Stimulated activated CD8-positive, alpha-beta memory T cell treated with anti-CD3 and anti-CD28 coated beads, Interleukin-4, amount 100 ng/mL, for 4 hours (primary cell): ENCODE measurements at regions not wholly inside any gene's neighbourhood (a gene's known extent, or its start where the extent isn't known, plus 50 kb on each side); places are given as distances from the start of the nearest gene placed in this dataset.

ENCODE experiments used
- DNase-seq, 2 donors: peaks; one replicate each; pipeline ENCODE4 v3.0.0-alpha.2; 2020; ENCODE audit warnings: low read depth in 2 of 2, low spot score in 1 of 2

DNA sequence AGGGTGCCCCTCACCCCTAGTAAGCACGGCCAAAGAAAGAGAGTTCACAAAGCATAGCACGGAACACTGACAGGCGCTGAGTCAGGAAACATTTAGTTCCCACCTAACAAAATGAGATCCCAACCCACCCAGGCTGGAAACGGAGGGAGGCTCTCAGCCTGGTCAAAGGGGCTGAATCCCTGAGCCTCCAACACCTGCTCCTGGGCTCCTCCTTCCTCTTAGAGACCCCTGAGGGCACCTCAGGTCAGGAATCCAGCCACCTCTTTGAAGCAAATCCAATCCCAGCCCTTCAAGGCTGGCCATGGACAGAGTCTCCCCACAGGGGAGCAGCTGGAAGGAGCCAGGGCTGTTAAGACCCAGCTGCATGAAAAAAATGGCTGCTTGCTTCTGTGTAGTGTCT, 154.4 kb upstream of the HES1 start:
- no peak for DNase-seq

- DNase-seq: no peak
Observed at GRCh38 chr3:193982258-193982659, 153.7 kb upstream of the HES1 start.

DNA sequence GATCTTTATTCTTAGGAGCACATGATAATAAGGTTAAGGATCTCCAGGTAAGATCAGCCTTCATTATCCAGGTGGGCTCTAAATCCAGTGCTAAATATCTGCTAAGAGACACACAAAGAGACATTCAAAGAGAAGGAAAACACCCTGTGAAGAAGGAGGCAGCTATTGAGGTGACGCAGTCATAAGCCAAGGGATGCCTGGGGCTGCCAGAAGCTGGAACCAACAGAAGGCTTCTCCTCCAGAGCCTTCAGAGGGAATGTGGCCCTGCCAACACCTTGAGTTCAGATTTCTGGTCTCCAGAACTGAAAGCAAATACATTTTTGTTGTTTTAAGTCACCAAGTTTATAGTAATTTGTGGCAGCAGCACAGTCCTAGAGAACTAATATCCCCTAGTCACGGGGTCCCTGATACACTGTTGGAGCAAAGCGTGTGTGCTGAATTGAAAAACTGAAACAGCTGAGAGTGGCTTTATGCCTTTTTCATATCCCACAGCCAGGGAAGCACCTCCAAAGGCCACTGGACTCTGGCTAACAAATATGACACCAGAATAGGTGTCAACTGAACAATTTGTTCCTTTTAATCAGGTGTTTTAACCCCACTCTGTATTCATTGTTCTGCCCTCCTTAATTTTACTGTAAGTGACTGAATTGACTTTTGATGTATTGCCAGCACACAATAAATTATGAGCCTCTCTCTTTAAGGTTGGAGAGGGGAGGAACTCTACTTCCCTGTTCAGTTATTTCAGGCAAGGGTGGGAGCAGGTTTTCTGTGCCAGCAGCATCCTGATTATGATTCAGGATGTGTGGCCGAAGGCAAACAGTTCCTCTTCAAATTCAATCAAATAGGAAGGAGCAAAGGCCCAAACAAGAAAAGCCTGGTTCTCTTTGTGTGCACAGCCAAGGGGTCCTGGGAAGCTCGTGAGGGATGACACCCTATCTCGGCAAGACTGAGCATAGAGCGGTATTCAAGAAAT, 151.8 kb upstream of the HES1 start:
- DNase-seq: no peak

DNA sequence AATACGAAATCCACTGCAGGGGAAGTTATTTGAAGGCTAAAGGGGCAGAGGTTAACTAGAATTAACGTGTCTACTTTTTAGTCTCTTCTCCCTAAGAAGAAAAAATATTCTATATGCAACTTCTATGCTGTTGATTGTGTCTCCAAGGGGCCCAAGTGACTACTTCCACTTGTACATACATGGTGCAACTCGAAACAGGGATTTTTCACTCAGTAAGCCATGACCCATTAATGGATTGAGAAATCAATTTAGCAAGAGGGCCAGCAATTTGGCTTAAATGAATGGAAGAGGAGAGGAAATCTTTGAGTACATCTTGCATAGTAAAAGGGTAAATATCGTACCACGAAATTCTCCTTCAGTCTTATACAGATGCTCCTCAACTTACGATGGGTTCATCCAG, 151.1 kb upstream of the HES1 start:
- no peak for DNase-seq

- no peak for DNase-seq
Observed at GRCh38 chr3:193987186-193987585, 148.8 kb upstream of the HES1 start.

GRCh38 chr3:193989186-193989585, 146.8 kb upstream of the HES1 start:
- no peak for DNase-seq

DNA sequence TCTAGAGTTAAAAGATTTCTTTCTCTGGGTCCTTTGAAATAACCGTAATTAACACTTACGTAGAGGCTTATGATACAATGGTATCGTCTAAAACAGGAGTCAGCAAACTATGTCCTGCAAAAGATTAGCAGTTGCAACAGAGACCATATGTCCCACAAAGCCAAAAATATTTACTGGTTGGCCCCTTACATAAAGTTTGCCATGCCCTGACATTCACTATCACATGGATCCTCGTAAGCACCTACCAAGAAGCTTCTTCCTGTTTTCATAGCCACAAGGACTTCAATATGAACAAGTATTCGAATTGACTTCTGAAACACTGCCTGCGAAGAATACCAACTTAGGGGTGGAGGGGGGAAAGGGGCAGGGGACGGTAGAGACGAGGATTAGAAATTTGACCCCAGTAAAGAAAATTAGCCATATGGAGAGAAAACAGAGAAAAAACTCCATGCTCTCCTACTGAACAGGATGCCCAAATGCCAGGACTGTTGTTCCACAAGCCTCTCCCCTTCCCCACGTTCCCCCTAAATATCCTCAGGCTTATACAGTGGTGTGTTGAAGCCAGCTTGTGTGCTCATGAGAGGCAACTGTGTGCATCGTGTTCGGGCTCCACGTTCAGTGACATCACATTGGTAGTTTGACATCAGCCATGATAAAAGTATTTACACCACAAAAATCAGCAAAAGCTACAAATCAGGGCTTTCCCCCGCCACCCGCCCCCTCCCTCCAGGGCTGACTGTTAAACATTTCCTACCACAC, 144.1 kb upstream of the HES1 start:
- no peak for DNase-seq

GRCh38 chr3:193992425-193993037, 143.4 kb upstream of the HES1 start:
- DNase-seq: no peak

GRCh38 chr3:193996221-193996620, 139.7 kb upstream of the HES1 start:
- DNase-seq: no peak

DNA sequence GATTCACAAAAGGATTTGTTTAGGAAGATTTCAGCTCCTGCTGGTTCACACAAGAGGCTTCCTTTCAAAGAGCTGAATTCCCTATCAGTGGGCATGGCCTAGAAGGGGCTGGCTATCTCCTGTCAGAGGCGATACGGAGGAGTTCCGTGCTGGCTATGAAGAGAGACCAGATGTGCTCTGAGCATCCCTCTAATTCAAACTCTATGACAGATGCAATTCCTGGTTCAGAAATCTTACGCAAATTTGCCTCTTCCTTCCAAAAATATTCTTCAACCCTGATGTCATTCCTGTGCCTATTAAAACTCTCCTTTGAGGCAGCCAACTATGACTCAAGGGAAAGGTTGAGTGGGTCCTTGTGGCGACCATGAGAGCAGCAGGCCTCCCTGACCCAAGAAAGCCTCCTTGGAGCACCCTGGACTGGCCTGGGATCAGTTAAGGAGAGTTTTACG, 139.3 kb upstream of the HES1 start:
- no peak for DNase-seq

- DNase-seq: no peak
Observed at GRCh38 chr3:193997228-193998122, 138.5 kb upstream of the HES1 start.

DNA sequence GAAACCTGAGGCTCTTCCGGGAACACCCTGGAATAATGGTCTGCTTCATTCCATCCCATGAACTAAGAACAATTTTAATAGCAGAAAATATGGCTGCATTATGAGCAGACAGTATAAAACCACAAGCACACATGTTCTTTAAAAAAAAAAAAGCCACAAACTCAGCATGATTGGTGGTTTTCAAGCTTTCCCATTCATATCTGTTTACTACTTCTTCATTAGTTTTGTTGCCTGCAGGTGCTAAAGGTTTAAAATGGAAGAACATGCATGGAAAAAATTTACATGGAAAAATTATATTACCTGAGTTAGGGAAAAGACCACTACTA, 137.9 kb upstream of the HES1 start:
- no peak for DNase-seq

DNA sequence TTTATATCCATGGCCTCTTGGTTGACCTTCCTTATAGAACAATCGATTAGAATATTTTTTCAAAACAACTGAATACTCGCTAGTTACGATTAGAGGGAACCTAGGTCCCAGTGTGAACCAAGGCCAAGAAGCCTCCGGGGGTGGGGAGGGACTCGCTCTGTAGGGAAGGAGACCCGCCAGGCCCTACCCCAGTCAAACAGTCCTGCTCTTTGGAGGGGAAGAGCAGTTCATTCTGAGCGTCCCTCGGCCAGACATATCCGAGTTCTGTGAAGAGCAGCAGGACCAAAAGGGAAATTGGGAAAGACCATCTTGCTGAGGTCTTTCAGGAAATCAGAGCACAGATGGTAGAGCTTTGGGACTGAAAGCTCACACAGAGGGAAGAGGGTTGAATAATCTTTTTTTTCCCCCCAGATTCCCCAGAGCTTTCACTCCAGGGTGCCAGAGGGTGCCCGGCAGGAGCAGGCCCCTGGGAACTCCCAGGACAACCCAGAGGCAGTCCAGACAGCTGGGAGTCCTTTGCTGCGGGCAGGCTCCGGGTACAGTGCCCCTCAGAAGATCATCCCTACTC, 137.2 kb upstream of the HES1 start:
- no peak for DNase-seq

GRCh38 chr3:194000100-194000499, 135.8 kb upstream of the HES1 start:
- no peak for DNase-seq

GRCh38 chr3:194000712-194001111, 135.2 kb upstream of the HES1 start:
- DNase-seq: no peak

GRCh38 chr3:194001728-194002459, 134.1 kb upstream of the HES1 start:
- DNase-seq: no peak

- no peak for DNase-seq
Observed at GRCh38 chr3:194003114-194004057, 132.6 kb upstream of the HES1 start.

GRCh38 chr3:194005930-194006501, 129.9 kb upstream of the HES1 start:
- no peak for DNase-seq
